Endodermal cell (in vitro differentiated cells): ENCODE measurements at regions not wholly inside any gene's neighbourhood (a gene's known extent, or its start where the extent isn't known, plus 50 kb on each side); places are given as distances from the start of the nearest gene placed in this dataset.
A peak's percentile ranks its signal among the peaks of the same experiment; 100 is the strongest.

Experiments used
- DNase-seq: peaks from one replicate; pipeline ENCODE4 v3.0.0-alpha.2; 2017
- H3K27ac ChIP-seq: 2 replicates; pipeline ENCODE4 v1.5.1; 2013; ENCODE audit warnings: mild to moderate bottlenecking, low read depth, low read length, moderate library complexity
- H3K27me3 ChIP-seq: 2 replicates; pipeline ENCODE4 v1.6.1; 2013; ENCODE audit warnings: mild to moderate bottlenecking, low read length, moderate library complexity; ENCODE audit not compliant: insufficient read depth, control insufficient read depth, poor library complexity, severe bottlenecking
- H3K36me3 ChIP-seq: 2 replicates; pipeline ENCODE4 v1.7.0; 2013; ENCODE audit warnings: mild to moderate bottlenecking, low read length, moderate library complexity; ENCODE audit not compliant: control insufficient read depth, insufficient read depth
- H3K4me1 ChIP-seq: one replicate; pipeline ENCODE4 v1.7.0; 2013; ENCODE audit warnings: low read length; ENCODE audit not compliant: control insufficient read depth, insufficient read depth
- H3K4me3 ChIP-seq: 2 replicates; pipeline ENCODE4 v1.5.1; 2013; ENCODE audit warnings: mild to moderate bottlenecking, low read length, moderate library complexity
- H3K9ac ChIP-seq: 2 replicates; pipeline ENCODE4 v1.6.1; 2013; ENCODE audit warnings: mild to moderate bottlenecking, low read length, moderate library complexity; ENCODE audit not compliant: poor library complexity, severe bottlenecking; ENCODE audit errors: extremely low read depth
- H3K9me3 ChIP-seq: 2 replicates; pipeline ENCODE4 v1.6.1; 2013; ENCODE audit warnings: mild to moderate bottlenecking, low read length, moderate library complexity; ENCODE audit not compliant: control insufficient read depth
- H3K27ac Mint-ChIP-seq: 2 replicates; pipeline ENCODE4 v1.8.0; 2020; ENCODE audit warnings: mixed read lengths
- H3K27me3 Mint-ChIP-seq: 2 replicates; pipeline ENCODE4 v1.8.0; 2021; ENCODE audit warnings: mild to moderate bottlenecking, mixed read lengths; ENCODE audit not compliant: insufficient read depth
- H3K36me3 Mint-ChIP-seq: 2 replicates; pipeline ENCODE4 v1.8.0; 2020; ENCODE audit warnings: low read depth, mixed read lengths
- H3K4me1 Mint-ChIP-seq: 2 replicates; pipeline ENCODE4 v1.8.0; 2020; ENCODE audit warnings: mixed read lengths
- H3K4me3 Mint-ChIP-seq: 2 replicates; pipeline ENCODE4 v1.8.0; 2020; ENCODE audit warnings: mild to moderate bottlenecking, moderate library complexity, mixed read lengths
- H3K9me3 Mint-ChIP-seq: 2 replicates; pipeline ENCODE4 v1.8.0; 2020; ENCODE audit warnings: mild to moderate bottlenecking, mixed read lengths
- CTCF ChIP-seq: fragments of 200-600 bp; sonication (generic); conservative IDR thresholded peaks from 2 replicates; pipeline ENCODE4 v1.5.0; 2021; ENCODE audit warnings: antibody characterized with exemption, mild to moderate bottlenecking
- WGBS, 2 experiments: methylation state at CpG; one replicate each; pipeline versions ENCODE4 v1.1.5 to v1.1.7; 2013; ENCODE audit warnings: missing lambda C conversion rate in 2 of 2, mixed read lengths in 1 of 2; ENCODE audit not compliant: insufficient coverage in 1 of 2, insufficient read length in 1 of 2; 5-methylcytosine and 5-hydroxymethylcytosine counted together

- Histone ChIP-seq H3K27ac (no peak overlapping the region), H3K36me3 (no peaks in the 10 kb centered on the region), H3K4me3 (no peak overlapping the region), H3K9ac (no peak overlapping the region), H3K4me1 (no peaks in the 10 kb centered on the region), H3K27me3 (peaks cover 77% of the 10 kb centered on the region), H3K9me3 (no peaks in the 10 kb centered on the region)
- TF ChIP-seq CTCF, result no peak
- Mint-ChIP-seq H3K4me3 (no peak overlapping the region), H3K27me3 (peaks cover 74% of the 10 kb centered on the region), H3K36me3 (no peaks in the 10 kb centered on the region), H3K27ac (no peak overlapping the region), H3K9me3 (no peaks in the 10 kb centered on the region), H3K4me1 (no peaks in the 10 kb centered on the region)
- WGBS, 2 experiments, result 90 to 100% methylated on average over 4 to 6 of the region's 6 CpGs
- no peak for DNase-seq
Measured at GRCh38 chr11:119803726-119804294, 74.8 kb upstream of the NECTIN1 start.

- 80 to 100% methylated on average over 1 to 6 of the region's 6 CpGs for WGBS, 2 experiments
- Histone ChIP-seq H3K9me3 (no peaks in the 10 kb centered on the region), H3K4me3 (no peak overlapping the region), H3K27me3 (peaks cover 73% of the 10 kb centered on the region), H3K4me1 (no peaks in the 10 kb centered on the region), H3K9ac (no peak overlapping the region), H3K36me3 (no peaks in the 10 kb centered on the region), H3K27ac (no peak overlapping the region)
- Mint-ChIP-seq H3K9me3 (no peaks in the 10 kb centered on the region), H3K27me3 (peaks cover 74% of the 10 kb centered on the region), H3K27ac (no peak overlapping the region), H3K4me3 (no peak overlapping the region), H3K36me3 (no peaks in the 10 kb centered on the region), H3K4me1 (no peaks in the 10 kb centered on the region)
- TF ChIP-seq CTCF, result peak; percentile 40
- no peak for DNase-seq
Measured at GRCh38 chr11:119803139-119803538, 74.1 kb upstream of the NECTIN1 start.

- Histone ChIP-seq H3K36me3 (no peaks in the 10 kb centered on the region), H3K9me3 (no peaks in the 10 kb centered on the region), H3K27me3 (peaks cover 69% of the 10 kb centered on the region), H3K27ac (no peak overlapping the region), H3K9ac (no peak overlapping the region), H3K4me1 (no peaks in the 10 kb centered on the region), H3K4me3 (no peak overlapping the region)
- no peak for TF ChIP-seq CTCF
- peaks cover 3% of the 10 kb centered on the region for H3K4me1 Mint-ChIP-seq
- H3K9me3 Mint-ChIP-seq, result no peaks in the 10 kb centered on the region
- peaks cover 76% of the 10 kb centered on the region for H3K27me3 Mint-ChIP-seq
- no peak for DNase-seq
- WGBS, 2 experiments, result 76 to 83% methylated on average over 5 of the region's 5 CpGs
- no peak overlapping the region for H3K27ac Mint-ChIP-seq
- no peaks in the 10 kb centered on the region for H3K36me3 Mint-ChIP-seq
- H3K4me3 Mint-ChIP-seq, result no peak overlapping the region
Measured at GRCh38 chr11:119802670-119803069, 73.7 kb upstream of the NECTIN1 start.
